Stimulated activated CD4-positive, alpha-beta T cell treated with anti-CD3 and anti-CD28 coated beads, Interleukin-4, amount 100 ng/mL, for 1 hour (primary cell): ENCODE measurements at regions not wholly inside any gene's neighbourhood (a gene's known extent, or its start where the extent isn't known, plus 50 kb on each side); places are given as distances from the start of the nearest gene placed in this dataset.
"Not testable (repeated sequence)": the region's sequence is repeated elsewhere in the genome, so short reads cannot be mapped to it uniquely, and the experiment has no call there.

Experiments
- DNase-seq: peaks from one replicate; pipeline ENCODE4 v3.0.0-alpha.2; 2020

DNA sequence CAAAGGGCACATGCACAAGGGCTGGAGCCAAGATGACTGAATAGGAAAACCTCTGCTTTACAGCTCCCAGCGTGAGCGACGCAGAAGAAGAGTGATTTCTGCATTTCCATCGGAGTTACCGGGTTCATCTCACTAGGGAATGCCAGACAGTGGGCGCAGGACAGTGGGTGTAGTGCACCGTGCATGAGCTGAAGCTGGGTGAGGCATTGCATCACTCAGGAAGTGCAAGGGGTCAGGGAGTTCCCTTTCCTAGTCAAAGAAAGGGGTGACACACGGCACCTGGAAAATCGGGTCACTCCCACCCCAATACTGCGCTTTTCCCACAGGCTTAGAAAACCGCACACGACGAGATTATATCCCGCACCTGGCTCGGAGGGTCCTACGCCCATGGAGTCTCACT lies 64.5 kb upstream of the HTR1E start:
- DNase-seq = not testable (repeated sequence)

DNA sequence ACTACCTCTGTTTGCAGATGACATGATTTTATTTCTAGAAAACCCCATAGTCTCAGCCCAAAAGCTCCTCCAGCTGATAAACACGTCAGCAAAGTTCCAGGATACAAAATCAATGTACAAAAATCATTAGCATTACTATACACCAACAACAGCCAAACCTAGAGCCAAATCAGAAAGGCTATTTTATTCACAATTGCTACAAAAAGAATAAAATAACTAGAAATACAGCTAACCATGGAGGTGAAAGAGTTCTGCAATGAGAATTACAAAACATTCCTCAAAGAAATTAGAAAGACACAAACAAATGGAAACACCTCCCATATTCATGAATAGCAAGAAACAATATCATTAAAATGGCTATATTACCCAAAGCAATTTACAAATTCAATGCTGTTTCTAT lies 65.6 kb upstream of the HTR1E start:
- no peak for DNase-seq

DNA sequence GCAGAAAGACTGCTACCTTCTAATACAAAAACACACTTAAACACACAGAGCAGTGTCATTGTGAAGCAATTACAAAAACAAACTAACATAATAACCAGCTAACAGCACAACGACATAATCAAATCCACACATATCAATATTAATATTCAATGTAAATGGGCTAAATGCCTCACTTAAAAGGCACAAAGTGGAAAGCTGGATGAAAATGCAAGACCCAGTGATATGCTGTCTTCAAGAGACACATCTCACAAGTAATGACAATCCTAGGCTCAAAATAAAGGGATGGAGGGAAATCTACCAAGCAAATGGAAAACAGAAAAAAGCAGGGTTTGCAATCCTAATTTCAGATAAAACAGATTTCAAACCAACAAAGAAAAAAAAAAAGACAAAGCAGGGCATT lies 67.8 kb upstream of the HTR1E start:
- DNase-seq = no peak

DNA sequence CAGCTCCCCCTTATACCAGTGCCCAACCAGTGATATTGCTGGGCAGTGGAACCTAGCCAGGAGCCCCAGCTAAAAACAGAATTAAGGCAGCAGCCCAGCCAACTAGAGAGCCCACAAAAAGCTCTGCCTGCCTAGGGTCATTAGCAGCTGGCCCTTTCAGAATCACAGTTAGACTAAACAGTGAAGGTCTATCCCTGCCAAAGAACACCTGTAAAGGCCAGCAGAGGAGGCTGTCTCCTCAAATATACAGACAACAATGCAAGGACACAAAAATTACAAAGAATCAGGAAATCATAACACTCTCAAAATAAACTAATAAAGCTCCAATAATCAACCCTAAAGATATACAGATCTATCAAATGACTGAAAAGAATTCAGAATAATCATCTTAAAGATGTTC lies 77.8 kb upstream of the HTR1E start:
- DNase-seq = no peak

DNA sequence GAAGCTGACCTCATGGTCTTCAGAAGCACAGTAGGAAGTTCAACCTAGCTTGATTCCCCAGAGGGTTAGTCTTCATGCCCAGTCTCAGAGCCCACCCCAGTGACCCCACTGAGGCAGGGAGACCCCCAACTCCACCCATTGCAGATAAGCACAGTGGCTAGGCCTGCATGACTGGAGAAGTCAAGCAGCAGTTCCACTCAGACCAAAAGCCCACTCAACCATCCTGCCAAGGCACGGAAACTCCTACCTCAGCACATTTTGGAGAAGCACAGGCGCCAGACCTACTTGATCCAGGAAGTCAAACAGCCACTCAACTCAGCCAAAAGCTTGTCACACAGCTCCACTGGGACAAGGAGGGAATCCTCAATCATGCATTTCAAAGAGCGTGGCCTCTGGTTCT lies 78.4 kb upstream of the HTR1E start:
- no peak for DNase-seq

DNA sequence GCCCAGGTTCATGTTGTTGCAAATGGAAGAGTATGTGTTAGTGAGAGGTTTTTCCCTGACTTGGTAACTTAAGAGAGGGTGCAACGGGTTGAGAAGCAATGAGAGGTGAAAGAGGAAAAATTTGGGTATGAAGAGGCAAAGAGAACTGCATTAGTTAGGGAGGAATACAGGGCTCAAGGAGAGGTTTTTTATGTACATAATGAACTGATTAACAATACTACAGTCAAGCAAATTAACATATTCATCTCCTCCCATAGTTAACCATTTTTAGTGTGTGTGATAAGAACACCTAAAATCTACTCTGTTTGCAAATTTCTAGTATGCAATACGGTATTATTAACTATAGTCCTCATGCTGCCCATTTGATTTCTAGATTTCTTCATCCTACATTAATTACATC lies 79.5 kb upstream of the HTR1E start:
- no peak for DNase-seq

DNA sequence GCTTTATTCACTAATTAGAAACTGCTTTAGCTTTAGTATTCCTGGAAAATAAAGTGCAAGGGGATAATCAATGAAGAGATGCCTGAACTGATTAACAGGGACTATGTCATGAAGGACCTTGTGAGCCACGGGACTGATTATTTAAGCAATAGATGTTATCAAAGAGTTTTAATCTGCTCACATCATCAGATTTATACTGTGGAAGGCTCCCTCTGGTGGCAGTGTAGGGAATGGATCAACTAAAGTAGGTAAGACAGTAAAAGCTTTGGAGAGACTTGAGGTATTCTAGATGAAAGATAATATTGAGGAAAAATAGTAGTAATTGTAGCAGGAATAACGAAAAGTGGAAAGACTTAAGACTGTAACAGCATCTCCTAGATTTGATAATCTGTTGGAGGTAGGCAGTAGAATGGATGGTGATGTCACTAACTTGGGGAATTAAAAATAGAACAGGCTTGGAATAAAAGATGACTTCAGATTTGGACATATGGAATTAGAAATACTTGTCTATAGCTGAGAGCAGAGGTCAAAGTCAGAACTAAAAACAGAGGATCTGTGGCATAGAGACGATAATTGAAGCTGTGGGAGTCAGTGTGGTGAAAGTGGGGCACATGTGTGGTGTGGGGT lies 80.3 kb upstream of the HTR1E start:
- peak; percentile 3 for DNase-seq

DNA sequence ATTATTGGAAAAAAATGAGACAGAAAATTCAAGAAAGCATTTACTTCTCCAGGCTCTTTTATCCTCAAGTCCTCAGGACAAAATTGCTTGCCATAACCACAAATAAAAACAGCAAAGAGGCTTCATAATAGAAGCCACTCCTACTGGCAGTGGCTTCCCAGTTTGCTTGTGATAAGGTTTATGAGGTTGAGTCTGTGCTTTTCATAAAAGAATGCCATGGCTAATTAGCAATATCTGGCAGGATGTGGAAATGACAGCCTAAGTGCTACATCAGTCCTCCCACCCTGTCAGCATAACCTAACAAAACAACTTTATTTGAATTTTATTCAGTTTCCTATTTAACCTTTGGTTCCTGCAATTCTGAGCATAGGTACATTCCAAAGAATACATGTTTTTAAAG lies 80.9 kb upstream of the HTR1E start:
- DNase-seq = no peak

DNA sequence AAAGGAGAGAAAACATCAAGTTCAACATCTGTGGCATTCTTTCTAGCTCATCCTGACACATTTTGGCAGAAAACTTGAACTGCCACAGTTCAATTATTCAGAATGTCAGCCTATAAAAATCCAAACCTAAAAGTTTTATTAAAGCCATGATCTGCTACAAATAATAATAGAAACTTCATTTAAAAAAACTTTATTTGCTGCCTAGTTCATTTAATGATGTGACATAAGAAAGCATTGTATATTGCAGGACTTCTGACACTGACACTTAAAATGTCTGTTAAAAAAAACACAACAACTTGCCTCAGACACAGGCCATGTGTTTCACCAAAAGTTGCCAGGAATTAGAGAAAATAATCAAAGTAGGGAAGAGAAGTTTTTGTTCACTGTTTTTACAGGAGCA lies 88.3 kb upstream of the HTR1E start:
- no peak for DNase-seq

DNA sequence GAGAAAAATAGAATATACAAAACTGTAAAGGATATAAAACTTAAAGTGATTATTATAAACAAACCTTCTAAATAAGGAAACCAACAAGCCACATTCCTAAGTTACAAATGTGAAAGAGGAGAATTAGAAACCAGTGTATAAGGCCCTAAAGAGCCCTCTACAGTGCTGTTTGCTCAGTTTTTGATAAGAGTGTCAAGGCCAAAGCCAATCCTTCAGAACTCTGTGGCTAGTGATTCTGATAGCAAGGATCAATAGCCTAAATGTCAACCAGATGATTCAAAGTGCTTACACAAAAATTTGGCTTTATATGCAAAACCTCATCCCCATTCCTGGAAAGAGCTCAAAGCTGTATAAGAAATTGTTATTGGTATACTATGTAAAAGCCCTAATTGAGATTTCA lies 104.6 kb upstream of the HTR1E start:
- no peak for DNase-seq

DNA sequence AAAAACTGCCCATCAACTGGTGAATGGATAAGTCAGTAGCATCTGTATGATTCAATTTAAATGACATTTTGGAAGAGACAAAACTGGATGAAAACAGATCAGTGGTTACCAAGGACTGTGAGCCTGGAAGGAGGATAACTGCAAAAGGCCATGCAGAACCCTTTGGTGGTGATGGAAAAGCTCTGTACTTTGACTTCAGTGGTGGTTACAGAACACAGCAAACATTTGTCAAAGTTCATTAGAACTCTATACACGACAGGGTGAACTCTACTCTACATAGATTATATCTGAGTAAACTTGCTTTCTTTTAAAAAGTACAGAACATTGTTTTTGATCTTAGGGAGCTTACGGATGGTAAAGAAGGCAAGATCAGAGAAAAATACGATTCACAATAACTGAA lies 111.9 kb upstream of the HTR1E start:
- no peak for DNase-seq

DNA sequence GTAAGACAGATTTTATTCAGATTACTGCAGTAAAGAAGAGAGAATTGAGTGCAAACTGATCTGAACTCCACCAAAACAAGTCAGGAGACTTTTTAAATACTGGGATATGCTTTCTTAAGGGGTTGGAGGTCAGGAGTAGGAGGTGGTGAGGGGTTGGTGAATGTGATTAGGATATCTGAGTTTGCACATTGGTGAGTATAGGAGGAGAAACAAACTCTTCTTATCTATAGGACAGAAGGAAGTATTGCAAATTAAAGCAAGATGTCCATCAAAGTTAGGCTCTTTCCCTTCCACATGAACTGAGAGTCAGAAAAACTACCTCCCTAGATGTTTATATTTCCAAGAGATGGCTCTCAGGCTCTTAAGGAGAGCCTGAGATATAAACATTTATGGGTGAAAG lies 114.6 kb upstream of the HTR1E start:
- DNase-seq = no peak

DNA sequence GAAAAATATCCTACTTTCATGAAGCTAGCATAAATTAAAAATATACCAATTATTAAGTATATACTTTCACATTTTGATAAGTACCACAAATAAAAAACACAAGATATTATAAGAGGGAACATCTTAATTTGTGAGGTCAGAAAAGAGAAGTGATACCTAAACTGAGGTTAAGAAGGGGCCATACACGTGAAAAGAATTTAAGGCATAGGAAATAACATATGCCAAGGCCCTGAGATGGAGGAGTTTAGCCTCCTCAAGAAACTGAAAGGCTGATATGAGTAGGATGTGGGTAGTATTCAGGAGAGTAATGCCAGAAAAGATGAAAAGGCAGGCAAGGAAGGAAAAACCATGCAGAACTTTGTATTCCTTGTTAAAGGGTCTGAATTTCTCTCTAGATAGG lies 116.6 kb upstream of the HTR1E start:
- DNase-seq = no peak

DNA sequence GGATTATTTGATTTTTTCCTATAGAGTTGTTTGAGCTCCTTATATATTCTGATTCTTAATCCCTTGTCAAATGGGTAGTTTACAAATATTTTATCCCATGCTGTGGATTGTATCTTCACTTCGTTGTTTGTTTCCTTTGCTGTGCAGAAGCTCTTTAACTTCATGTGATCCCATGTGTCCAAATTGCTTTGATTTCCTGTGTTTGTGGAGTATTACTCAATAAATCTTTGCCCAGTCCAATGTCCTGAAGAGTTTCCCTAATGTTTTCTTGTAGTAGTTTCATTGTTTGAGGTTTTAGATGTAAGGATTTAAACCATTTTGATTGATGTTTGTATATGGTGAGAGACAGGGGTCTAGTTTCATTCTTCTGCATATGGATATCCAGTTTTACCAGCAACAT lies 143.7 kb upstream of the HTR1E start:
- no peak for DNase-seq

DNA sequence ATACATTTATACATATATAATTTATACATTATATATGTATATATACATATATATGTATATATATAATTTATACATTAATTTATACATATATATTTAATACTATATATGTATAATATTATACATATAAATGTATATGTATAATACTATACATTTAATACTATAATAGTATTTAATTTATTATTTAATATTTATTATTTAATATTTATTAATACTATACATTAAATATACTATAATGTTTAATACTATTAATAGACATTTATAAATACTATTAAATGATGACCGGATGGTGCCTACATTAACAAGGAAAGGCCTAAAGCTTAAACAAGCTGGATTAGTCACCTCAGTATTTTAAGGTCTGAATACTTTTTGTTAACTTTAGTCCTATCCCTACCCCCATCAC lies 145.9 kb upstream of the HTR1E start:
- DNase-seq = no peak

DNA sequence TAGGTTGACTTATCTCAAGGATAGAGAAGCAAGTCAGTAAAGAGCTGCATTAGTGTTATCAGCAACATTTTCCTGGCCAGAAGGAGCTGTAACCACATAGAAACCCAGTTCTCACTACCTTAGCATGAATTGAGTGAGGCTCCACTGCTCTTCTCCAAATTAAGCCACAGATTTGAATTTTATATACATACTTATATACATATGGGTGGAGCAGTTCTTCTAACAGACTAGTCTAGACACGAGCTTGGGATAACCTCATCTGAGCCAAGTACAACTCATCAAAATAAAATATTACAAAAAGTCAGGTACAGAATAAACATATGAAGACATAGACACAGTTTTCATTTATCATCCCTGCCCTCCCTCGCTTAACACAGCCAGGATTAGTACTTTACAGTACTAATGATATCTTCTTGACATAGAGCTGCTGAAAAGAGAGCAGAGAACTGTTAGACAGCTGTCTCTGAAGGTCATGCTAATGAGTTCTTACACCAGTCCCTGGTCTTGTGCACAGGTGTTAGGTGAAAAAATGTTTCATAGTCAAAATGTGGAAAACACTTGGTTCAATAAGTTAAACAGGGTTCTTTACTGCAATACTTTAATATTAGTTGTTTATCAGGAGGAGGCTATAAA lies 147.4 kb upstream of the HTR1E start:
- no peak for DNase-seq

DNA sequence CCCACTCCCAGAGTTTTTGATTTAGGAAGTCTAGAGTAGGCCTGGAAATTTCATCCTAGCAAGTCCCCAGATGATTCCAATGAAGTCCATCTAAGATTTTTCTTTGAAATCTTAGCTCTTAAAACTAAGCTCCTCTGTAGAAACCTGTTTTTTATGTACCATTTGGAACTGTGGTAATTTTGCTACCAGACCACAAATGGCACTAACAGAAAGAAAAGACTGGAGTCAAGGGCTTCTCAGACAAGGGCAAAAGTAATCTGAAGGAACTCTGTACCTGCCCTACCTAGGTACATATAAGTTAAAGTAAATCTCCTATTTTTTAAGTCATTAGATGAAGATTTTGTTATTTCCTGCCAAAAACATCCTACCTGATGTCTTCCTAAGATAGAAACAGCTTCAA lies 155.0 kb upstream of the HTR1E start:
- DNase-seq = no peak

DNA sequence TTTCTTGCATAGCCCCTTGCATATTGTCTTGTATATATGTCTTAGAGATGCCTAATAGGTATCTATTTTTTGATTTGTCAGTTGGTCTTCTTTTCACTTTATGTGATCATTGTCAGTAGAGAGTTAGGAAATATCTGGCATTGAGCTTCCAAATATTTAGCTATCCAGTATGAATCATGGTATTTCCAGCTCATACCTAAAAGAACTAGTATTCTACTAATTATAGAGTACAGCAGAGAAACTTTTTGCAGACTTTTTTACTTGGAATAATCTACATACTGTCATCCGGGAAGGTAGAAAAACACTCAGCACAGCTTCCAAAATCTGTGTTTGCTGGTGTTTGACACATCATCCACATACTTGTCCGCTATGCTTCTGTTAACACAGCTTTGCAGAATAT lies 156.4 kb upstream of the HTR1E start:
- DNase-seq = no peak

DNA sequence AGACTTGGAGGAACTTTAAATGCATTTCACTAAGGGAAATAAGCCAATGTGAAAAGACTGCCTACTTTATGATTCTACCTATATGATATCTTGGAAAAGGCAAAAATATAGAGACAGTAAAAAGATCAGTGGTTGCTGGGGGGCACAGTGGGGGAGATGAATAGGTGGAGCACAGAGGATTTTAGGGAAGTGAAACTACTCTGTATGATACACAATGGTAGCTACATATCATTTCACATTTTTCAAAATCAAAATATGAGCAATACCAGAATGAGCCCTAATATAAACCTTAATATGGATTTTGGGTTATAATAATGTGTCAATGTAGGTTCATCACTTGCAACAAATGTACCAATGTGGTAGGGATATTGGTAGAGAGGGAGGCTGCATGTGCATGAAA lies 161.4 kb upstream of the HTR1E start:
- no peak for DNase-seq

DNA sequence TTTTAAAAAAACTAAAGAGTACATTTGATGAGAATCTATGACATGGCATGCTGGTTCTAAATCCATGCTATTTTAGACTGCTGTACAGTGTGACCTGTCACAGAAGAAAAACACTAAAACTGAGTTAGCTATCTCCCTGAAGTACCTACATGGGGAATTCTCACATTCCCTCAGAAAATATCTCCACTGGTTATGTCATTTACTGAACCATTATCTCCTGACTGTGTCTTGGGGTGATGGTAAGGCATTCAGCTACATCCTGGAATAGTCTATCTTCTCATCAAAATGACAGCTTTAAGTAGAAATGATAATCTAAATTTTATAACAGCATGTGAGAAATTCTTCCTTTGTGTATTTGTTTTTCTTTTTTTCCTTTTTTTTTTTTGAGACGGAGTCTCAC lies 172.1 kb upstream of the HTR1E start:
- no peak for DNase-seq

DNA sequence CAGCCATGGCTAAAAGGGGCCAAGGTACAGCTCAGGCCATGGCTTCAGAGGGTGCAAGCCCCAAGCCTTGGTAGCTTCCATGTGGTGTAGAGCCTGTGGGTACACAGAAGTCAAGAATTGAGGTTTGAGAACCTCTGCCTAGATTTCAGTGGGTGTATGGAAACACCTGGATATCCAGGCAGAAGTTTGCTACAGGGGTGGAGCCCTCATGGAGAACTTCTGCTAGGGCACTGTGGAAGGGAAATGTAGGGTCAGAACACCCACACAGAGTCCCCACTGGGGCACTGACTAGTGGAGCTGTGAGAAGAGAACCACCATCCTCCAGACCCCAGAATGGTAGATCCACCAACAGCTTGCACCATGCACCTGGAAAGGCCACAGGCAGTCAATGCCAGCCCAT lies 177.4 kb upstream of the HTR1E start:
- not testable (repeated sequence) for DNase-seq

DNA sequence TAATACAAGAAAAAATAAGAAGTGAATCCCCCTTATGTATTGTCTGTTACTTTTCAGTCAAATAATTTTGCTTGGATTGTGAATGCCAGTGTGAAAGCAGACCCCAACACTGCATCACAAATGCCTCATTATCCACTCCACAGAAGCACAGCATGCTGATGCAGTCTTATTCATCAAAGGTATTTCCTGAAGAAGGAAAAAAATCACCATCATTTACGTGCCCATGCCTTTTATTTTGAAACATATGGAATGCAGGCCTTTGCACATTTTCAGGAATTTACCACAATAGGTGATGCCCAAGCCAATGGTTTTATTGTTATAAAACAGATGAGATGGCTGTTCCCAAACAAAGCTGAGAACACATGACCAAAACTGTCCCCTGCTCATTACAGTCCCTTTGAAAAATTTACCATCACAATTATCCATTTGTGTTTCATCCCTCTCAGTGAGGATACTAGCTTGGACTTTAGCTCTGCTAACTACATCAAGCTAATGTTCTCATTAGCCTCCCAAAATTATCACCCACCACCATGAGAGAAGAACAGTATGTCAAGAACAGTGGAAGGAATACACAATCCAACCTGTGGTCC lies 180.6 kb upstream of the HTR1E start:
- no peak for DNase-seq

DNA sequence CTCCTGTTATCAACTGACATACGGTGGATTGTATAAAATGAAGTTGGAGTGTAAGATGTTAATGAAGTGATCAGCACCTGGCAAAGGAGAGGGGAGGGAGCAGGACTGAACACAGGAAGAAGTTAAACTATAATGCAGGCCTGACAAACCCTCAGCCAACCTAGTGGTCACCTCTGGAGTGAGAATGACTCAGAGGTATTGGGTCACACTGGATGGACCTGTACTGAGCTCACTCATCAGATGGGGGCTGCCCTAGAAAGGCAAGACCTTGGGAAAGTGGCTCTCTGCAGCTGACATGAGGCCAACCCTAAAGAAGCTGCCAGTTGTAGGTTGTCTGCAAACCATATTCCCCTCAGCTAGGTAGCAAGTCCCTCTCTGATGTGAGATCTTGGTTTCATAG lies 193.3 kb upstream of the HTR1E start:
- no peak for DNase-seq

DNA sequence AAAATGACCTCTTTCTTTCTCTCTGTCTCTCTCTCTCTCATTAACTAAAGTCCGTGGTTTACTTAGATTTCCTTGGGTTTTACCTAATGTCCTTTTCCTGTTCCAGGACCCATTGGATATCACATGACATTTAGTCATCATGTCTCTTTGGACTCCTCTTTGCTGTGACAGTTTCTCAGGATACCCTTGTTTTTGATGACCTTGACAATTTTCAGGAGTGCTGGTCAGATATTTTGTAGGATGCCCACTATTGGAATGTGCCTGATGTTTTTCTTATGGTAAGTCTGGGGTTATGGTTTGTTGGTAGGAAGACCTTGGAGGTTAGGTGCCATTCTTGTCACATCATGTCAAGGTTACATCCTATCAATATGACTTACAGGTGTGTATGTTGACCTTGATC lies 199.2 kb upstream of the HTR1E start:
- no peak for DNase-seq

DNA sequence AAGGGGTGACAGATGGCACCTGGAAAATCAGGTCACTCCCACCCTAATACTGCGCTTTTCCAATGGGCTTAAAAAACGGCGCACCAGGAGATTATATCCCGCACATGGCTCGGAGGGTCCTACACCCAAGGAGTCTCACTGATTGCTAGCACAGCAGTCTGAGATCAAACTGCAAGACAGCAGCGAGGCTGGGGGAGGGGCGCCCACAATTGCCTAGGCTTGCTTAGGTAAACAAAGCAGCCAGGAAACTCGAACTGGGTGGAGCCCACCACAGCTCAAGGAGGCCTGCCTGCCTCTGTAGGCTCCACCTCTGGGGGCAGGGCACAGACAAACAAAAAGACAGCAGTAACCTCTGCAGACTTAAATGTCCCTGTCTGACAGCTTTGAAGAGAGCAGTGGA lies 205.7 kb upstream of the HTR1E start:
- not testable (repeated sequence) for DNase-seq
